ENCODE measurements at regions not wholly inside any gene's neighbourhood (a gene's known extent, or its start where the extent isn't known, plus 50 kb on each side); places are given as distances from the start of the nearest gene placed in this dataset.

- TF ChIP-seq CTCF (IDR thresholded peaks at IDR 0.05; ENCODE audit: insufficient read depth, low read depth, low read length, missing control alignments): no peak
- DNase-seq (ENCODE audit: low read depth): no peak
- no peak overlapping the region for H3K4me3 ChIP-seq (ENCODE audit: low read depth, low read length)
These were observed 367.2 kb upstream of the SLITRK1 start for GRCh38 chr13:84249463-84249862.

- no peak for DNase-seq (ENCODE audit: low read depth)
- no peak for TF ChIP-seq CTCF (IDR thresholded peaks at IDR 0.05; ENCODE audit: insufficient read depth, low read depth, low read length, missing control alignments)
- no peak overlapping the region for H3K4me3 ChIP-seq (ENCODE audit: low read depth, low read length)
These were observed 361.1 kb upstream of the SLITRK1 start for GRCh38 chr13:84243340-84243739.

- DNase-seq (ENCODE audit: low read depth): no peak
- no peak overlapping the region for H3K4me3 ChIP-seq (ENCODE audit: low read depth, low read length)
- no peak for TF ChIP-seq CTCF (IDR thresholded peaks at IDR 0.05; ENCODE audit: insufficient read depth, low read depth, low read length, missing control alignments)
These were observed 356.8 kb upstream of the SLITRK1 start for GRCh38 chr13:84239032-84239431.

GRCh38 chr13:84238381-84238780 is 356.1 kb upstream of the SLITRK1 start:
- TF ChIP-seq CTCF (IDR thresholded peaks at IDR 0.05; ENCODE audit: insufficient read depth, low read depth, low read length, missing control alignments): no peak
- H3K4me3 ChIP-seq (ENCODE audit: low read depth, low read length): no peak overlapping the region
- DNase-seq (ENCODE audit: low read depth): no peak

- no peak overlapping the region for H3K4me3 ChIP-seq (ENCODE audit: low read depth, low read length)
- TF ChIP-seq CTCF (IDR thresholded peaks at IDR 0.05; ENCODE audit: insufficient read depth, low read depth, low read length, missing control alignments): no peak
- no peak for DNase-seq (ENCODE audit: low read depth)
These were observed 354.9 kb upstream of the SLITRK1 start for GRCh38 chr13:84237143-84237542.

- no peak overlapping the region for H3K4me3 ChIP-seq (ENCODE audit: low read depth, low read length)
- DNase-seq (ENCODE audit: low read depth): no peak
- TF ChIP-seq CTCF (IDR thresholded peaks at IDR 0.05; ENCODE audit: insufficient read depth, low read depth, low read length, missing control alignments): no peak
These were observed 352.1 kb upstream of the SLITRK1 start for GRCh38 chr13:84234416-84234815.

GRCh38 chr13:84230568-84230967 is 348.3 kb upstream of the SLITRK1 start:
- H3K4me3 ChIP-seq (ENCODE audit: low read depth, low read length): no peak overlapping the region
- DNase-seq (ENCODE audit: low read depth): no peak
- TF ChIP-seq CTCF (IDR thresholded peaks at IDR 0.05; ENCODE audit: insufficient read depth, low read depth, low read length, missing control alignments): no peak

All from GM12865 (cell line).